HuH-7.5 (cell line): ENCODE measurements at regions not wholly inside any gene's neighbourhood (a gene's known extent, or its start where the extent isn't known, plus 50 kb on each side); places are given as distances from the start of the nearest gene placed in this dataset.
"Not testable (repeated sequence)": the region's sequence is repeated elsewhere in the genome, so short reads cannot be mapped to it uniquely, and the experiment has no call there.

ENCODE experiments used
- DNase-seq: peaks from one replicate; pipeline ENCODE4 v3.0.0; 2011; ENCODE audit warnings: low spot score

DNA sequence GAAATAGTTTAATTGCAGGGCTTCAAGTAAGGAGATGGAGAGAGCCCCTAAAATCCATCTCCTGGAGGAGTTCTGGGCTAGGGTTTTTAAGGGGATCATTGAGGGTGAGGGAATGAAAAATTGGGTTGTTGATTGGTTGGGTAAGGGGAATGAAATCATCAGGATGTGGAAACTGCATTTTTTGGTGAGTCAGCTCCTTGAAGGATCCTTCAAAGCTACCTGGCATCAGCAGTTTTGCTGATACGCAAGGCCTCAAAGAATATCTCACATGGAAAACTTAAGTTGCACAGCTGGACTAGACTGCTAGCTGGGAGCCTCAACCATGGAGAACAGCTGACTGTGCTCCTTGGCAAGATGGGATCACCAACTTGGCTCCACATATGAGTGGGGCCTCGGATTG lies 136.7 kb downstream of the FGF10 start:
- no peak for DNase-seq

DNA sequence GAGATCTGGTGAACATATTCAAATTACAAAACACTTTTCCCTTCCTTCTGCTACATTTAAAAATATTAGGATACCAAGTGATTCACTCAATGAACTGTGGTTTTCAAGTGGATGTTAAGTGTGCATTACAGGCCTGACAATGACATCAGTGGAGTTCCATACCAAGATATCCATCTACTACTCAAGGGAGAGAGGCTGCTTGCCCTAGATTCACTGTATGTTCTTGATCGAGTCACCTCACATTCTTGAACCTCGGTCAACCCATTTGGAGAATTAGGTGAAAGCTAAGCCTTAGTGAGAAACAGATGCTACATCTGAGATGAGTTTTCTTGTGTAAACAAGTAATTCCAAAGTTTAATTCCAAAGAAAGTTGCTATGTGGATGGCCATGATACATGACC lies 142.2 kb downstream of the FGF10 start:
- no peak for DNase-seq

DNA sequence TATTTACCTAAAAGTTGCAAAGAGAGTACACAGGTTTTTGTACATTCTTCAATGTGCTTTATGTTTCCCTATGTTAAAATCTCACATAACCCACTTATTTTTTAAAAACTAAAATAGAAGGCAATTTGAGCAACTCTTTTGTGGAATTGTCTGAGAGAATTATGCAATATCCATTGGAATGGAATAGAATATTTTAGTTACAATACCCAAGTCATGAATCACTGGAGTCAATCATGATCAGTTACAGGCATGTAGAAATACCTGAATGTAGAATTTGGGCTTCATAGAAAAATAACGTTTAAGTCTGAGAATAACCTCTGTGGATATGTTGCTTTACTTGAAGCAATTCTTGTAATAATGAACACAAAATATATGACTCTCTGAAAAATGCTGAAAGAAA lies 143.3 kb downstream of the FGF10 start:
- DNase-seq = no peak

DNA sequence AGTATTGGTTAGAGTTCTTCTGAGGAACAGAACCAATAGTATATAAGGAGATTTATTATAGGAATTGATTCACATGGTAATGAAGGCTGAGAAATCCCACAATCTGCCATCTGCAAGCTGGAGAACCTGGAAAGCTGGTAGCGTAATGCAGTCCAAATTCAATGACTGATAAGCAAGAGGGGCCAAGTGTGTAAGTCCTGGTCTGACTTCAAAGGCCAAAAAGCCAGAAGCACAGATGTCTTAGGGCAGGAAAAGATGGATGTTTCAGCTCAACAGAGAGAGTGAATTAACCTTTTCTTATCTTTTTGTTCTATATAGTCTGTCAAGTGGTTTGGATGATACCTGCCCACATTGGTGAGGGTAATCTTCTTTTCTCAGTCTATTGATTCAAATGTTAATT lies 146.4 kb downstream of the FGF10 start:
- no peak for DNase-seq

DNA sequence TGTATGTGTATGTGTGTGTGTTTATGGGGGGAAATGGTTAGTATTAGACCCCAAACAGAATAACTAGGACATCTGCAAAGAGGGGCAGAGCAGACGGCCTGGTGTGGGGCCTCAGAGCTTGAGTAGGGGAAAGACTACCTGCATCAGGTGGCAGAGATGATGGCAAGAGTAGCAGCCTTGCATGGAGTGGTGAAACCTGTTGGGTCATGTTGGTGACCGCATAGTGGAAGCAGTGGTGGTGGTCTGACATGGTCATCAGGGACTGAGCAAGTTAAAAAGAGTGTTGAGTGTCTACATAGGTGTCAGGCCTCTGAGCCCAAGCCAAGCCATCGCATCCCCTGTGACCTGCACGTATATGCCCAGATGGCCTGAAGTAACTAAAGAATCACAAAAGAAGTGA lies 153.2 kb downstream of the FGF10 start:
- no peak for DNase-seq

DNA sequence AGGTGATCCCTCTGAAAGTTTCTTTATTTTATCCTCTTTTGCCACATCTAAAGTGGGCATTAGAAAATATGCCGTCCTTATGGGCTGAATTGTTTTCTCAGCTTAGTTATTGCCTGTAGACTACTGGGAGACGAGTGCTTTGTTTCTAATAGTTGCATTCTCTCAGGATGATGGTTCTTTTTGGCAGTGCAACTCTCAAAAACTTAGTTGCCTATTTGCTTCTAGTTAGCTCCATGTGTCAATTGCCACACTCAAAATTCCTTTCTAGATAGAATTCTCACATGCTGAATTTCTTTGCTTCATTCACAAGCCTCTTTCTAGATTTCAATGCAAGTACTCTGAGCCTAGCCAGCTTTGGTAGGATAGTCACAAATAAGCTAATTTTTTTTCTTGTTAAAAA lies 155.5 kb downstream of the FGF10 start:
- no peak for DNase-seq

DNA sequence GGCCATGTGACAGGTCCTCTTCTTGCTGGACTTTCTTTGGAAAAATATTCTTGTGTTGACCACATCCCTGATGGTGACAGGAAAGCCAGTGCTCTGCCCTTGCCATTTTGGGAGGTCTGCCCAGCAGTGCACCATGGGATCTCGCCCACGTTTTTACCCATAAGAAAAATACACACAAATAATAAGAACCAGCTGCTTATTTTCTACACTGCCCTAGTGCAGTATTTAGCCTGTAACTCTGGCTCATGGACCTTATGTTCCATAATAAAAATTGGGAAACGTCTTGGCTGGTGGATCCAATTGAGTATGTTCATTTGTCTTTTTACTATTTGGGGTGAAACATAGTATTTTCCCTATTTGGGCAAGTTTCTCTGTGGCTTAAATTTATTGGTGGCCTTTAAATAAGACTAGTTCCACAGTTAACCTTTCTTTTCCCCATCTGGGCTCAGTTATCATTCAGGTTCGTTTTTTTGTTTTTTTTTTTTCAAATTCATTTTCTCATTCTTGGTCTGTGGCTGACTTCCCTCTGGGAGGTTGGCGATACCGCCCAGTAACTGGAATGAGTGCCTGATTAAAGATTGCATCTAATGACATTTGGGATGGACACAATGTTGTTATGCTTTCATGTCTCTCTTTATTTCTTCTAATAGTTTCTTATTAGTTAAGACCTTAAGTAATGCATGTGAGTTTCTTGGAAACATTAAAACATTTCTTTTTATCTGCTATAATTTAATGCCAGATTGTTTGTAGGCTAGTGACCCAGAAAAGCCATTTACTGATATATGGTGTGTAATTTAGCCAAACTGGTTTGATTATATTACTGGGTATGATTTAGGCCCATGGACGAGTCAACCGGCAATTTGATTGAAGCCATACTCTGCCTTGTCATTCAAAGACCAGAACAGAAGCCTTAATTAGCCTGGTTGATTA lies 163.7 kb downstream of the FGF10 start:
- DNase-seq = no peak

DNA sequence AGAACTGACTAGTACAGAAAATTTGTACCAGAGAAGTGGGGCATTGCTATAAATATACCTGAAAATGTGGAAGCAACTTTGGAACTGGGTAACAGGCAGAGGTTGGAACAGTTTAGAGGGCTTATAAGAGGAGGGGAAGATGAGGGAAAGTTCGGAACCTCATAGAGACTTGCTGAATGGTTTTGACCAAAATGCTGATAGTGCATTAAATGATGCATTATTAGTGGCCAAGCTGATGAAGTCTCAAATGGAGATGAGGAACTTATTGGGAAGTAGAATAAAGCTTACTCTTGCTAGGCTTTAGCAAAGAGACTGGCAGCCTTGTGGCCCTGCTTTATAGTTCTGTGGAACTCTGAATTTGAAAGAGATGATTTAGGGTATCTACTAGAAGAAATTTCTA lies 189.8 kb downstream of the FGF10 start:
- no peak for DNase-seq

DNA sequence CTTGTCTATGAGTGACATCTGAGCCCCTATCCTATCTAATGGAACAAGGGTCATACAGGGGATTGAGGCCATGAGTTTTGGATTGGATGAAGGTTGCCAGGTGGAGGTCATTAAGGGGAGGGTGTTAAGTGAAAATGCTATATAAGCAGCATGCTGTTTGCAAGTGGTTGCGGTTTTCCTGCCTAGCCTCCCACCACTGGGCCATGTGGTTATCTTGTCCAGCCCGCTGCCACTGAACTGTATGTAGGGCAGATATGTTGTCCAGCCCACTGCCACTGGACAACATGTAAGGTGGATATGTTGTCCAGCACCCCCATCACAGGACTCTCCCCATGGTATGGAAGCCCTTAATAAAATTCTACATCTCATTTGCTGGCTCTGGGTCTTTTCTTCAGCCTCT lies 200.0 kb downstream of the FGF10 start:
- DNase-seq = no peak

DNA sequence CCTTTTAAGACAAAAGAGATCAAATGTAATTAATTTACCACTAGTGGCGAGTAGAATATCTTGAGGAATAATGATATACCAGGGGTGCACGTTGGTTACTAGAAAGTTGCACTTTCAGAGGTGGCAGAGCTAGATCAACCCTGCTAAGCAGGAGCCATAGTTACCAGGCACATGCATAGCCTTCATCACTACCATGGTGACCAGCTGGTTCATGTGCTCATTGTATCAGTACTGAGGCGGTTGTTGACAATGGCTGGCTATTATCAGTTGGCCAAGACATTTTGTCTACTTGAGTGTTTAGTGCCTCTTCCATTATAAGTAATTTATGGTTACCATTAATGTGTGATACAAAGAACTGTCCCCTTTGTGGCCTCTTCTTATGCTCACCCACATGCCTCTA lies 201.2 kb downstream of the FGF10 start:
- DNase-seq = no peak

DNA sequence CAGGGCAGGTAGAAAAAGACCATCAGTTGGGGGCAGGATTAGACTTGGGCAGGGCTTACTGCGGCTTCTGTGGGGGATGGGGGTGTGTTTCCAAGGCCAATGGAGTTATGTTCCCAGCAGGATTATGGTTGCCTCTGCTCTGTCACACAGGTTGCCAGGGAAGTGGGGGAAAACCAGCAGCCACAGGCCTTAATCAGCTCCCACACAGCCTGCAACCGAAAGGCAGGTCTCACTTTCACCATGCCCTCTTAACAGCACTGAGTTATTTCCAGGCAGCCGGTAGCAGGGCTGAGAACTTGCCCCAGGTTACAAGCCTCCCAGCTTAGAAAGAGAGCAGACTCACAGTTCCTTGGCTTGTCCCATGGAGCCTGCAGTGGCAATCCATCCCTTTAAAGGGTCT lies 205.5 kb downstream of the FGF10 start:
- DNase-seq = no peak

DNA sequence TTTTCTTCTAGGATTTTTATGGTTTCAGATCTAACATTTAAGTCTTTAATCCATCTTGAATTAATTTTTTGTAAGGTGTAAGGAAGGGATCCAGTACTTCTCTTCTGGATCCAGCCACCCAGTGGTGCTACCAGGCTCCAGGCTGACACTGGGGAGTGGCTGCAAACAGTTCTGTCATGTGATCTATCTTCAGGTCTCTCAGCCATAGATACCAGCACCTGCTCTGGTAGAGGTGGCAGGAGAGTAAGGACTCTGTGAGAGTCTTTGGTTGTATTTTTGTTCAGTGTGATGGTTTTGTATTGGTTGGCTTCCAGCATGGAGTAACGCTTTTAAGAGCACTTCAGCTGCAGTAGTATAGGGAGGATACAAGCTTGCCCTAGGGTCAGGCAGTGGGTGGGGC lies 205.9 kb downstream of the FGF10 start:
- no peak for DNase-seq

DNA sequence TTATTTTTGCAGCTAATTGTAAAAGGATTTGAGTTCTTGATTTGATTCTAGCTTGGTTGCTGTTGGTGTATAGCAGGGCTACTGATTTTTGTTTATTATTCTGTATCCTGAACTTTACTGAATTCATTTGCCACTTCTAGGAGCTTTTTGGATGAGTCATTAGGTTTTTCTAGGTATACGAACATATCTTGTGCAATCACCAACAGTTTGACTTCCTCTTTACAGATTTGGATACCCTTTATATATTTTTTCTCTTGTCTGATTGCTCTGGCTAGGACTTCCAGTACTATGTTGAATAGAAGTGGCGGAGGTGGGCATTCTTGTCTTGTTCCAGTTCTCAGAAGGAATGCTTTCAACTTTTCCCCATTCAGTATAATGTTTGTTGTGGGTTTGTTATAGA lies 210.8 kb downstream of the FGF10 start:
- DNase-seq = no peak

DNA sequence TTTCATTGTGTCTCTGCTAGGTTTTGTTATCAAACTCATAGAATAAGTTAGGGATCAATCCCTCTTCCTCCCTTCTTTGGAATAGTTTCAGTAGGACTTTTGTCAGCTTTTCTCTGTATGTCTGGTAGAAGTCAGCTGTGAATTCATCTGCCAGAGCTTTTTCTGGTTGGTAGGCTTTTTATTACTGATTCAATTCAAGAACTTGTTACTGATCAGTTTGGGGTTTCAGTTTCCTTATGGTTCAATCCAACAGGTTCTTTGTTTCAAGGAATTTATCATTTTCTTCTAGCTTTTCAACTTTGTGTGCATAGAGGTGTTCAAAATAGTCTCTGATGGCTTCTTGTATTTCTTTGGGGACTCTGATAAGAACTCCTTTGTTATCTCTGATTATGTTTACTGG lies 221.7 kb downstream of the FGF10 start:
- DNase-seq = no peak

DNA sequence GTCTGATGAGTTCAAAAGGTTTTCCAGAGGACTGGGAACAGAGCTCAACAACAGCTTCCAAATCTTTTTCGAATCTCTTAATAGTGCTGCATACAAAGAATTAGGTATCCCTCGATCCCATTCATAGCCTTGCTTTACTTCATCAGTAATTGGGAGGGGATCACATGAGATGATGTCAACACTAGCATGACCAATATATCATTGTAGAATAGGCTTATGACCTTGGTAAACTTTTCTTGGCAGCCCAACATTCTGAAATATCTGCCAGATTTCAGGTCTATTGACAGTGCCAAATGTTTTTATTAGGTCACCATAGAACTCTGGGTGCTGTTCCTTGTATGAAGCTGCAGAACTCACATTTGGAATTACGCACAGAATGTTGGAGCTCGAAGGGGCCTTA lies 228.9 kb downstream of the FGF10 start:
- no peak for DNase-seq

DNA sequence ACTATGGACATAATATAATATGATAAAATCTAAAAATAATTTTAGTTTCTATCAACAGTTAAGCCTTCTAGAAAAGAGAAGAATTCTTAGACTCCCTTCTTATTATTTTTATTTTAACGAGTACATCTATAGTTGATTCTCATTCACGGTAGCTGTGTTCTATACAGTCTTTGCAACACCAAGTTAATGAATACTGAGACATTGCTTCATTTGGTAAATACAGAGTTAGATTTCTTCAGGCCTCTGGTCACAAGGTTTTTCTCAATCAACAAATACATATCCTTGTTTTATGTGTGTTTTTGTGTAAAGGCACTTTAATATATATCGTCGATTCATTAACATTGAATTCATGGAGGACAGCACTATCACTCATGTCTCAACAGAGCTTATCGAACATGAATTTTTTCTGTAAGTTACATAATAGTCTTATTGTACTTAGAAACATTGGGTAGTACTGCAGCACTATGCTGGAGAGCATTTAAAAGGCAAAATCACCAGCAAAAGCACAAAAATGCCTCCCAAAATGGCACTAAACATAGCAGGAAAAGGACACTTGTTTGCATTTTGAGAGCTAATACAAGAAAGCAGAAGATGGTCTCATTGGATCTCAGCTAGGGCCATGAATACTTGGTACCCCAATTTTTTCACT lies 239.0 kb downstream of the FGF10 start:
- DNase-seq = no peak

DNA sequence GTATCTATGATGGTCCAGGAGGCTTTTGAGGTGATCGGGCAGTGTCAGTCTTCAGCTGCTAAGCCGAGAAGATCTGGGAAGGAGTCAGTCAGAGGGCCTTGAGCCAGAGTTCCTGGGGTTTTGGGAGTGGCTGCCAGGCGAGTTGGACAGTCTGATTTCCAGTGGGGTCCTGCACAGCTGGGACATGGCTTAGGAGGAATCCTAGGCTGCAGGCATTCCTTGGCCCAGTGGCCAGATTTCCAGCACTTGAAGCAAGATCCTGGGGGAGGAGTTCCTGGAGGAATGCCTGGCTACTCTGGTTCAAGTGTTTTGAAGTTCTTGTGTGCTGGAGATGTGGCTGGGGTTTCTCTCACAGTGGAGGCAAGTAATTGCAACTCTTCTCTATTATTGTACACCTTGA lies 271.3 kb downstream of the FGF10 start:
- not testable (repeated sequence) for DNase-seq

DNA sequence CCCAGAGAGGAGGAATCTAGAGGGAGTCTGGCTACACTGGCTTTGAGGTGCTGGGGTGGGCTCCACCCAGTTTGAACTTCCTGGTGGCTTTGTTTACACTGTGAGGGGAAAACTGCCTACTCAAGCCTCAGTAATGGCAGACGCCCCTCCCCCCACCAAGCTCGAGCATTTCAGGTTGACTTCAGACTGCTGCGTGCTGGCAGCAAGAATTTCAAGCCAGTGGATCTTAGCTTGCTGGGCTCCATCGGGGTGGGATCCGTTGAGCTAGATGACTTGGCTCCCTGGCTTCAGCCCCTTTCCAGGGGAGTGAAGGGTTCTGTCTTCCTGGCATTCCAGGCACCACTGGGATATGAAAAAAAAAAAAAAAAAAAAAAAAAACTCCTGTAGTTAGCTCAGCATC lies 281.0 kb downstream of the FGF10 start:
- not testable (repeated sequence) for DNase-seq

DNA sequence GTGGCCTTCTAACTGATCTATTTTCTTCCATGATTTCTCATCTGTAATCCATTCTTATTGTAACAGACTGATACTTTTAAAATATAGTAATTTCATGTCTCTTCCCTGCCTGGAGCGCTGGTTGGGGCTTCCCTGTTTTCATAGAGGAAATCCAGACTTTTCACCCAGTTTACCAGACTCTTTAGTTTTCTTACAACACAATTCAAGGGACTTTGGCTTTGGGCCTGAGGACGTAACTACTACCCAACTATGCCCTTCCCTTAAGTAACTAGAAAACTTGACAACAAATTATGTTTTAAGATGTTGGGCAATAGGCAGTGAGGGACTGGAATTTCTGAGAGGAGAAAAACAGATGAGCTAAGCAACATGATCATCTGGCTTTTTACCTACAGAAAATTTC lies 289.6 kb downstream of the FGF10 start:
- no peak for DNase-seq

DNA sequence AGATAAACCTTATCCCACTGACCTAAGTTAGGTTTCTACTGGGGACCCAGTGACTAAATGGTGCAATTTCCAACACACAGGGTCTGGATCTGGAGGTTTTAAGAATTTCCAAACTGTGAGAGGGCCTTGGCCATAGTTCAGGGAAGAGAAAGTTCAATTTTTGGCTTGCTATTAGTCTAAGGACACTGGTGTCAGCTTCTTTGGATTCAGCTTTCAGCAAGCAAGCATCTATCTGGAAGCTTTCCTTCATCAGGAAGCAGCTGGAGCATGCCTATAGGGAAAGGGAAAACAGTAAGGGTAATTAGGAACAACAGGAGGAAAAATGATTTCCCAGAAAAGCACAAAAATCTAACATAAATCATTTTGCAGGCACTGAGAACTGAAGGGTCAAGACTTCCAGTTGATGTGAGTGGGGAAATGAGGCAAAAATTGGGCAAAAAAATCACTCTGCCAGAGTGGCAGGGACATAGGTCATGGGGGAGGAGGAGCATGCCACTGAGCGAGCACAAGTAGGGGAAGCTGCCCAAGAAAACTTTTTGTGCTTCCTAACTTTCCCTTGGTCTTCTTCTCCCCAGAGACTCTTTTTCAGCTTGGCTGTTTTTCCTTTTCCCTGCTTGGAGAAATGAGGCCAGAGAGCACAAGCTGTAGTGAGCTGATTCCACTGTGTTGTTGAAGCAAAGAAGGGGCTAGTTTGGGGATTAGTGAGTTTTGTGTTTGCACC lies 299.6 kb downstream of the FGF10 start:
- DNase-seq = no peak

DNA sequence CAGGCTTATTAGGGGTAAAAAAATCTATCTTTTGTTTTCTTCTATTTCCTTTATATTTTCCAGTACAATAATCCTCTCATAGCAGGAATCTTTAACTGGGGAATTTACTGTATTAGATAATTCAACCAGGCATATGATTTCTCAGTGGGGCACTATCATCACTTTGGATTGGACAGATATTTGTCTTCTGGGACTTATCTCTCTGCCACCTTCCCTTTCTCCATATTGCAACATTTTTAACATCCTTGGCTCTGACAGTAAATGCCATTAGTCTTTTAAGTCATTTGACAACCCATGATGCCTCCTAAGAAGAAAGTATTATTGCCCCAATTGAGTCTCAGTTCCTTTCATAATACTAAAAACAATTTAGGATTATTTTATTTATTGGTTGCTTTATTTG lies 304.1 kb downstream of the FGF10 start:
- DNase-seq = no peak

DNA sequence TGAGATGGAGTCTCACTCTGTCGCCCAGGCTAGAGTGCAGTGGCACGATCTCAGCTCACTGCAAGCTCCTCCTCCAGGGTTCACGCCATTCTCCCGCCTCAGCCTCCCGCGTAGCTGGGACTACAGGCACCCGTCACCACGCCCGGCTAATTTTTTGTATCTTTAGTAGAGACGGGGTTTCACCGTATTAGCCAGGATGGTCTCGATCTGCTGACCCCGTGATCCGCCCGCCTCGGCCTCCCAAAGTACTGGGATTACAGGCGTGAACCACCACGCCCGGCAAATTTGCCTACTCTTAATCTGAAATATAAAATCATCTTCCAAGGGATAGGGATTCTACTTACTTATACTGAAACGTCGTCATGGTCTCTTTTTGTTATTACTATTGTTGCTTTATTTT lies 314.7 kb downstream of the FGF10 start:
- not testable (repeated sequence) for DNase-seq

DNA sequence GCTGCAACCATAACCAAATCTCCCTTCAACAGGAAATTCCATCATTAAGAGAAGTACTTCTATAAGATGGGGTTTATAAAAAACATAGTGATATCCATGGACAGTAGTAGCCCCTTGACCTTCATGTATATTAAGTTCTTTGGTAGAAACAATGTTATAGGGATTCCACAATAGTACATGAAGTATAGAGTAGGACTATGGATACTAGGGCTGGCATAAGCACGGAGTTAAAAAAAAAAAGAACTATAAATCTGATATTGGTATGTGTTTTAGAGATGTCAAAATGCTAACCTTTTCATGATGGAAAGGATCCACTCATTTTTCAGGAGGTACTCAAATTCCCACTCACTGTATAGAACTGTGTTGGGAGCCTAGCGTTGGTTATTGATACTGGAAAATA lies 337.6 kb downstream of the FGF10 start:
- no peak for DNase-seq
